T47D (cell line): ENCODE measurements at regions not wholly inside any gene's neighbourhood (a gene's known extent, or its start where the extent isn't known, plus 50 kb on each side); places are given as distances from the start of the nearest gene placed in this dataset.

ENCODE experiments used
- DNase-seq, 2 experiments: peaks; one replicate each; pipeline versions ENCODE4 v3.0.0 to v3.0.0-alpha.2; 2011 to 2012; ENCODE audit warnings: low read depth in 1 of 2, low spot score in 1 of 2
- JUND ChIP-seq: IDR thresholded peaks from 2 replicates; pipeline ENCODE4 v1.6.1; 2012; ENCODE audit warnings: low read depth
- in situ Hi-C: cut with HindIII; loops from 2 replicates; pipeline ENCODE4 v1.10.0; 2016; ENCODE audit warnings: low sequenced_read_pairs, low pct_unique_long_range_greater_than_20kb

GRCh38 chr12:113638460-113638775 lies 166.7 kb upstream of the LHX5 start:
- in situ Hi-C loops = no loop called here
- no peak for TF ChIP-seq JUND
- DNase-seq = no peak

GRCh38 chr12:113634982-113635381 lies 163.3 kb upstream of the LHX5 start:
- TF ChIP-seq JUND = no peak
- in situ Hi-C loops = no loop called here
- DNase-seq = no peak

GRCh38 chr12:113634474-113634873 lies 162.8 kb upstream of the LHX5 start:
- no peak for TF ChIP-seq JUND
- no peak for DNase-seq
- in situ Hi-C loops = no loop called here

- TF ChIP-seq JUND = no peak
- no peak for DNase-seq
- in situ Hi-C loops = no loop called here
These were observed 162.1 kb upstream of the LHX5 start for GRCh38 chr12:113633678-113634332.

- no peak for DNase-seq
- TF ChIP-seq JUND = no peak
- in situ Hi-C loops = no loop called here
These were observed 159.0 kb upstream of the LHX5 start for GRCh38 chr12:113630625-113631024.

- TF ChIP-seq JUND = no peak
- in situ Hi-C loops = no loop called here
These were observed 153.8 kb upstream of the LHX5 start for GRCh38 chr12:113625499-113625898.

GRCh38 chr12:113622410-113622809 lies 150.7 kb upstream of the LHX5 start:
- in situ Hi-C loops = no loop called here
- DNase-seq = no peak
- no peak for TF ChIP-seq JUND

More at GRCh38 chr12:113625499-113625898, 153.8 kb upstream of the LHX5 start:
- no peak for DNase-seq

- in situ Hi-C loops = no loop called here
- no peak for DNase-seq
- no peak for TF ChIP-seq JUND
These were observed 148.8 kb upstream of the LHX5 start for GRCh38 chr12:113620437-113620976.

GRCh38 chr12:113619202-113619601 lies 147.5 kb upstream of the LHX5 start:
- no peak for TF ChIP-seq JUND

GRCh38 chr12:113613414-113613813 lies 141.7 kb upstream of the LHX5 start:
- in situ Hi-C loops = no loop called here
- TF ChIP-seq JUND = no peak
- DNase-seq = no peak

More at GRCh38 chr12:113619202-113619601, 147.5 kb upstream of the LHX5 start:
- DNase-seq = no peak
- in situ Hi-C loops = no loop called here

- no peak for TF ChIP-seq JUND
- in situ Hi-C loops = no loop called here
- DNase-seq = no peak
These were observed 141.1 kb upstream of the LHX5 start for GRCh38 chr12:113612793-113613192.

- TF ChIP-seq JUND = no peak
- in situ Hi-C loops = no loop called here
- no peak for DNase-seq
These were observed 140.5 kb upstream of the LHX5 start for GRCh38 chr12:113612076-113612728.

- in situ Hi-C loops = no loop called here
- TF ChIP-seq JUND = no peak
- no peak for DNase-seq
These were observed 140.0 kb upstream of the LHX5 start for GRCh38 chr12:113611652-113612051.
